GM12865 (cell line): ENCODE measurements at regions not wholly inside any gene's neighbourhood (a gene's known extent, or its start where the extent isn't known, plus 50 kb on each side); places are given as distances from the start of the nearest gene placed in this dataset.

ENCODE experiments used
- DNase-seq: peaks from one replicate; pipeline ENCODE4 v3.0.0; 2010; ENCODE audit warnings: low read depth
- H3K4me3 ChIP-seq: 2 replicates; pipeline ENCODE4 v1.5.1; 2011; ENCODE audit warnings: mild to moderate bottlenecking, low read depth, low read length, control low read depth
- TF ChIP-seq, protein P1 (sequence below): IDR thresholded peaks from 2 replicates; pipeline ENCODE4 v1.5.1; 2011; ENCODE audit warnings: low read length, control low read depth, low read depth, inconsistent platforms; ENCODE audit not compliant: insufficient read depth; ENCODE audit errors: missing control alignments

DNA sequence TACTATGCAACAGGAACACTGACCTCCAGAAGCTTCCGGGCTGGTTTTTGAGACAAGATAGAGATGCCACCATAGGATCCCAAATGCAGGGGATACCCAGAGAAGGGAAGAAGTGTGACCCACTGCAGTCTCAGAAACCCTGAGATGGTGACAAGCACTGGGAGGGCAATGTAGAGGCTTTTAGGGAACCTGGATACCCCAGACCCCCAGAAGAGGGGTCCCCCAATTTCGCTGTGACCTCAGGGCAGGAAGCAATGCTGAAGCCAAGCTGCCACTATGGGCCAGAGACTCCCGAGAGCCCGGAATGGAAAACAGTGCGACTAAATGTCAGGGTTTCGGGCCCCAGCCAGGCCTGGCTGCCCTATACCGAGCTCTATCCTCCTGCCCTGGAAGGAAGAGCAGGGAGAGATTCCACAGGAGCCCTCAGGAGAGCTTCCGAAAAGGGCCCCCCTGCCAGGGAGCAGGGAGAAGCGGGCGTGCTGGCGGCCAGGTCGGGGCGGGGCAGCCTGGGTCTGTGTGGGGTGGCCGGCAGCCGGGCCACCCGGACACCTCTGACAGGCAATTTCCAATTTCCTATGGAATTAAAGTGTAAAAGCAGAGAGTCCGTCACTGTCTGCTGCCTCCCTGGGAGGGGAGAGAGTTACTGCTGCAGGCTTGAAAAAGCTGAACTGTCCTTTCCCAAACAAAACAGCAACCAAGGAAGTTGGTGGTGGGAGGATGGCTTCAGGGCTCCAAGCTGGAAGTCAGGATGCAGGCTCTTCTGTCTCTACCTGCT is 154.2 kb downstream of the FGF18 start:
- DNase-seq, result no peak
- TF ChIP-seq, protein P1, sequence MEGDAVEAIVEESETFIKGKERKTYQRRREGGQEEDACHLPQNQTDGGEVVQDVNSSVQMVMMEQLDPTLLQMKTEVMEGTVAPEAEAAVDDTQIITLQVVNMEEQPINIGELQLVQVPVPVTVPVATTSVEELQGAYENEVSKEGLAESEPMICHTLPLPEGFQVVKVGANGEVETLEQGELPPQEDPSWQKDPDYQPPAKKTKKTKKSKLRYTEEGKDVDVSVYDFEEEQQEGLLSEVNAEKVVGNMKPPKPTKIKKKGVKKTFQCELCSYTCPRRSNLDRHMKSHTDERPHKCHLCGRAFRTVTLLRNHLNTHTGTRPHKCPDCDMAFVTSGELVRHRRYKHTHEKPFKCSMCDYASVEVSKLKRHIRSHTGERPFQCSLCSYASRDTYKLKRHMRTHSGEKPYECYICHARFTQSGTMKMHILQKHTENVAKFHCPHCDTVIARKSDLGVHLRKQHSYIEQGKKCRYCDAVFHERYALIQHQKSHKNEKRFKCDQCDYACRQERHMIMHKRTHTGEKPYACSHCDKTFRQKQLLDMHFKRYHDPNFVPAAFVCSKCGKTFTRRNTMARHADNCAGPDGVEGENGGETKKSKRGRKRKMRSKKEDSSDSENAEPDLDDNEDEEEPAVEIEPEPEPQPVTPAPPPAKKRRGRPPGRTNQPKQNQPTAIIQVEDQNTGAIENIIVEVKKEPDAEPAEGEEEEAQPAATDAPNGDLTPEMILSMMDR, result no peak
- H3K4me3 ChIP-seq, result no peak overlapping the region

DNA sequence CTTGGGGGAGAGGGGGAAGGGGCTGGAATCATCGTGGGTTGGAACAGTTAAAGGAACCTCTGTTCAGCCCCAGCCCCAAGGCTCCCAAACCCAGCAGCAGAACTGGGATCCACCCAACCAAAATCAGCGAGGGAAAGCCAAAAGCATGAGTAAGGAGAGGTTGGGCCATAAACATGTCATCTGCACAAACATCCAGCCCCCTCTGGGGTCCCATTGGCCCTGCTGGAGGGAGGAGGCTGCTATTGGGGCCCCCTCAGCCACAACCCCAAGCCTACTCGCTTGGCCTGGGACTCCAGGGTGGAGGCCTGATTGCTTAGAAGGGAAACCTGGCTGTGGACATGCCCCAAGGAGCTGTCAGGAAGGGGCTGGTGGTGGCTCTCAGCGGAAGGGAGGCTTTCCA is 154.9 kb downstream of the FGF18 start:
- H3K4me3 ChIP-seq, result no peak overlapping the region
- TF ChIP-seq, protein P1, result no peak
- DNase-seq, result no peak

DNA sequence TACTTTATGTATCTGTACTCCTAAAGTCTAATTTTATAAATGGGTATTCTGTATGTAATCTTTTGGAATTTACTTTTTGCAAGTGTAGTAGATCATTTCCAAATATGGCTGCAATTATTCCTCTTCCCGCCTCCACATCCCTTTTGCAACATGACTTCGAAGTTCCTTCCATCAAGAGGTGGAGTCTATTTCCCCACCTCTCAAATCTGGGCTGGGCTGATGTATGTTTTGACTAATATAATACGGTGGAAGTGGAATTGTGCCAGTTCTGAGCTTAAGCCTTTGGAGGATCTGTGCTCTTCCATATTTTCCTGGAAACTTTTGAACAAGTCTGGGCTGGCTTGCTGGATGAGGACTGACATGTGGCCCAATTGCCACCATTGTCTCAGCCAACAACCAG is 155.9 kb downstream of the FGF18 start:
- no peak for DNase-seq
- H3K4me3 ChIP-seq, result no peak overlapping the region
- TF ChIP-seq, protein P1, result no peak

DNA sequence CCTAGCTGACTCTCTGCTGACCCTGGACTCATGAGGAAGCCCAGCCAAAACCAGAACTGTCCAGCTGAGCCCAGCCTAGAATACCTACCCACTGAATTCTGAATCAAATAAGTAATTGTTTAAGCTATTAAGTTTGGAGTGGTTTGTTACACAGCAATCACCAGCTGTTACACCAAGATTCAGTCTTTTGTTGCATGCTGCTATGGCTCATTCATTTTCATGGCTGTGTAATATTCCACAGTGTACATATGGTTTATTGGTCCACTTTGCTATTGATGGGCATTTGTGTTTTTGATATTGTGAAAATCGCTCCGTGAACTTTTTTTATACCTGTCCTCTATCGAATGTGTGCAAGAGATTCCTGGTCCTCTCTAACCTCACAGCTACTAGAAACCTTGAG is 156.4 kb downstream of the FGF18 start:
- no peak for DNase-seq
- H3K4me3 ChIP-seq, result no peak overlapping the region
- TF ChIP-seq, protein P1, result no peak

DNA sequence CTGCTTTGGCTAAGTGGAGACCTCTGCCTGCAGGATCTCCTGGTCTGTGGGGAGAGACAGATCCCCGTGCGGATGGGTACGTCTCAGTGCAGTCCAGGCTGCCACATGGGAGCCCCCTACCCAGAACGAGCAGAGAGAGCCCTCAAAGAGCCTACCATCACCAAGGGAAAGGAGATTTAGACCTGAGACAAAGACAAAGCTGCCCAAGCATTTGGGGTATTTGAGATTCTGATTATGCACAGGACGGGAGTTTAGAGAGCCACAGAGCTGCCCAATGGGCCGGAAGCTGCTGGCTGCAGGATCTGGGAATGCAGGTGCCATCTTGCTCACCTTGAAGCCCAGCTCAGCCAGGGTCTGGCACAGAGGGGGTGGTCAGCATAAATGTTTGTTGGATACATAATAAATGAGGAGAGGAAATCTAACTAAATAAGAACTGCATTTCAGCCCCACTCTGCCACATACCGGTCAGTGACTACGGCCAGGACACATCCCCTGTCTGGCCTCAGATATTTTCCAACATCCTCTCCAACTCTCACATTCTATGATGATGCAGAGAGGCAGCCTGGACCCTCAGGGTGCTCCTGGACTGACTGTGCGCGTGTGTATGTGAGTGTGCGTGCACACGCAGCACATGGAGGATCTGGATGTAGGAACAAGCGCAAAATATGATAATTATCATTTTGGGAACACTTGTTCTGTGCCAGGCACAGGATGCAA is 157.8 kb downstream of the FGF18 start:
- DNase-seq, result no peak
- H3K4me3 ChIP-seq, result no peak overlapping the region
- TF ChIP-seq, protein P1, result no peak

DNA sequence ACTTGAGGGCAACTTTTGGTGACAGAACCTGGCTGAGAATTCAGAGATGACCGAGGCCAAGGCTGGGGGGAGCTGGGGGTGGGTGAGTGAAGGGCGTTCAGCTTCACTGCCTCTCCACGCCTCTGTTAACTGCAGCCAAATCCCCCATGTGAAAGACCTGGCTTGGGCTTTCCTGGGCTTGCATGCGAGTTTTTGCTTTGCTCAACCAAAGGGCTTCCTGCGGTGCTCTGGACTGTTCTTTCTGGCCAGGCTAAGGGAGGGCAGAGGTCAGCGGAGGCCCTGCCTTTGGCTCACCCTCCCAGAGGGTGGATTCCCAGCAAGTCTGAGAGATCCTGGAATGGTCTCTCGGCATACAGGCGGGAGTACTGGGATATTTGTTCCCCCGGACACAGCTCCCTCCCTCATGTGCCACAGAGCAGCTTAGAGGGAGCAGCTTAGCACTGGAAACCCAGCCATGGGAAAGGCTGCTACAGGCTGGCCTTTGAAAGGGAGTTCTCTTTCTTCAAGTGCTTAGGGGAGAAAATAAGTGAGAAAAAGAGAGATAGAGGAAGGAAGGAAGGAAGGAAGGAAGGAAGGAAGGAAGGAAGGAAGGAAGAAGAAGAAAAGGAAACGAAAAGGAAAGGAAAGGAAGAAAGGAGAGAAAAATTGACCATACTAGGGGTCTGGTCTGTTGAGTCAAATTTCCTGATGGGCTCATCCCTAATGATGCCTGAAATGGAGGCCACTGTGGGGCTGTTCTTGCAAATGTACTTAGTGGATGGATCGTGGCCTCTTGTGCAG is 158.8 kb downstream of the FGF18 start:
- no peak for DNase-seq

More for the DNA sequence above, 158.8 kb downstream of the FGF18 start:
- TF ChIP-seq, protein P1, result no peak
- H3K4me3 ChIP-seq, result no peak overlapping the region
